ENCODE measurements at regions not wholly inside any gene's neighbourhood (a gene's known extent, or its start where the extent isn't known, plus 50 kb on each side); places are given as distances from the start of the nearest gene placed in this dataset.

DNA sequence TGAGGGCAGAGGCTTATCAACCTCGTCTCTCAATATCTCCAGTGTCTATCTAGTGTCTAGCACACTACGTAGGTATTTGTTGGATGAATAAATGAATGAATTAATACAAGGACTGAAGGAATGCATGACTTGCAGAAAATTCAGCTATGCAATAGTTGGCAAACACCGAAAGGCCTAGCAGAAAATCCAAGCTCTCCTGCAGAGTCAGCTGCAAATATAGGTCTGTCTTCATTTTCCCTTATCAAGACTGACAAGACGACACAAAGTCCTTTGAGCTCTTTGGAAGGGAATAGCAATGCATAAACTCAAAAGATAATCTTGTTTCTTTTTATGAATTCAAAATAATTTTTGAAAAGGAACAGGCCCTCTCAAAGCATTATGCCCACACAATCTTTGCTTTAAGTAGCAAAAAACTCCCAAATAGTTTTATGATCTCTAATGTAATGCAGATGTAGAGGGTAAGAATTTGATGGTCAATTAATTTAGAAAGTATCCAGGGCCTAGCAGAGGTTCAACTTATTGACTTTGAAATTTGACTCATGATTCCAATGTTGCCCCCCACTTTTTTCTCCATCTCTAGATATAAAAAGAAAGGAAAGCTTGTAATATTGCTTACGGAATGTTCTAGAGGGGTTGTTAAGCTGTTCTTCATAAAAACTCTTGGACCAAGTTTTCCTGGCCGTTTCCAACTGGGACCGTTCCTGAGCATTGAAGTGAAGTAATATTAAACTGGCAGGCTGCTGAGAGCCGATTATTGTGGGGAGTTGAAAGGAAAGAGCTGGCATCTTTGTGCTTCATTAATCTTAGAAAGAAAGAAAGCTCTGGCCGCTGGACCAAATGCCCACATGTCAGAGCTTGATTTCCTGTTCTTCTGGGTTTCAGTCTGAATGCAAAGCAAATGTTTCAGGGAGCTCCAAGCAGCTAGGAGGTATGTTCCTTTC, 227.3 kb downstream of the HS3ST3A1 start:
- TF ChIP-seq, protein P1, sequence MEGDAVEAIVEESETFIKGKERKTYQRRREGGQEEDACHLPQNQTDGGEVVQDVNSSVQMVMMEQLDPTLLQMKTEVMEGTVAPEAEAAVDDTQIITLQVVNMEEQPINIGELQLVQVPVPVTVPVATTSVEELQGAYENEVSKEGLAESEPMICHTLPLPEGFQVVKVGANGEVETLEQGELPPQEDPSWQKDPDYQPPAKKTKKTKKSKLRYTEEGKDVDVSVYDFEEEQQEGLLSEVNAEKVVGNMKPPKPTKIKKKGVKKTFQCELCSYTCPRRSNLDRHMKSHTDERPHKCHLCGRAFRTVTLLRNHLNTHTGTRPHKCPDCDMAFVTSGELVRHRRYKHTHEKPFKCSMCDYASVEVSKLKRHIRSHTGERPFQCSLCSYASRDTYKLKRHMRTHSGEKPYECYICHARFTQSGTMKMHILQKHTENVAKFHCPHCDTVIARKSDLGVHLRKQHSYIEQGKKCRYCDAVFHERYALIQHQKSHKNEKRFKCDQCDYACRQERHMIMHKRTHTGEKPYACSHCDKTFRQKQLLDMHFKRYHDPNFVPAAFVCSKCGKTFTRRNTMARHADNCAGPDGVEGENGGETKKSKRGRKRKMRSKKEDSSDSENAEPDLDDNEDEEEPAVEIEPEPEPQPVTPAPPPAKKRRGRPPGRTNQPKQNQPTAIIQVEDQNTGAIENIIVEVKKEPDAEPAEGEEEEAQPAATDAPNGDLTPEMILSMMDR (IDR thresholded peaks at IDR 0.05; ENCODE audit: low read depth, low read length), result no peak
- DNase-seq (ENCODE audit: extremely low read depth, low read depth), result no peak

GRCh38 chr17:13372432-13372831, 229.3 kb downstream of the HS3ST3A1 start:
- no peak for DNase-seq (ENCODE audit: extremely low read depth, low read depth)
- TF ChIP-seq, protein P1 (IDR thresholded peaks at IDR 0.05; ENCODE audit: low read depth, low read length), result no peak

GRCh38 chr17:13367154-13367553, 234.6 kb downstream of the HS3ST3A1 start:
- TF ChIP-seq, protein P1 (IDR thresholded peaks at IDR 0.05; ENCODE audit: low read depth, low read length), result no peak
- no peak for DNase-seq (ENCODE audit: extremely low read depth, low read depth)

DNA sequence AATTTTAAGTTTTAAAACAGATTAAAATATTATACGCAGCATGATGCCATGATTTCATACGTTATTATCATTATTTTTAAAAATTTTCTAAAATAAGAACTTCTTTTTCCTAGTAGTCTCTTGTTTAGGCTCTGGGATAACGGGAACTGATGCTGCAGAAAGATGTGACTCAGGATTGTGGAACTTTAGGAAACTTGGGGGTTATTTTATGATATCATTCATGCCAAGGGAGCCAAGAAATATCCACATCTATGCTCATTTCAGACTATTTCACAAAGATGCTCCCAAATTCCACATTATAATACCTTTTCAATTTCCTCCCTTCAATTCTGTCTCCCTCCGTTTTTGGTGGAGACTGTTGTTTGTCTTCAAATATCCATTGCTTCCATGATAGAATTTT, 236.4 kb downstream of the HS3ST3A1 start:
- DNase-seq (ENCODE audit: extremely low read depth, low read depth), result no peak
- TF ChIP-seq, protein P1 (IDR thresholded peaks at IDR 0.05; ENCODE audit: low read depth, low read length), result no peak

GRCh38 chr17:13363771-13364170, 238.0 kb downstream of the HS3ST3A1 start:
- TF ChIP-seq, protein P1 (IDR thresholded peaks at IDR 0.05; ENCODE audit: low read depth, low read length), result no peak

DNA sequence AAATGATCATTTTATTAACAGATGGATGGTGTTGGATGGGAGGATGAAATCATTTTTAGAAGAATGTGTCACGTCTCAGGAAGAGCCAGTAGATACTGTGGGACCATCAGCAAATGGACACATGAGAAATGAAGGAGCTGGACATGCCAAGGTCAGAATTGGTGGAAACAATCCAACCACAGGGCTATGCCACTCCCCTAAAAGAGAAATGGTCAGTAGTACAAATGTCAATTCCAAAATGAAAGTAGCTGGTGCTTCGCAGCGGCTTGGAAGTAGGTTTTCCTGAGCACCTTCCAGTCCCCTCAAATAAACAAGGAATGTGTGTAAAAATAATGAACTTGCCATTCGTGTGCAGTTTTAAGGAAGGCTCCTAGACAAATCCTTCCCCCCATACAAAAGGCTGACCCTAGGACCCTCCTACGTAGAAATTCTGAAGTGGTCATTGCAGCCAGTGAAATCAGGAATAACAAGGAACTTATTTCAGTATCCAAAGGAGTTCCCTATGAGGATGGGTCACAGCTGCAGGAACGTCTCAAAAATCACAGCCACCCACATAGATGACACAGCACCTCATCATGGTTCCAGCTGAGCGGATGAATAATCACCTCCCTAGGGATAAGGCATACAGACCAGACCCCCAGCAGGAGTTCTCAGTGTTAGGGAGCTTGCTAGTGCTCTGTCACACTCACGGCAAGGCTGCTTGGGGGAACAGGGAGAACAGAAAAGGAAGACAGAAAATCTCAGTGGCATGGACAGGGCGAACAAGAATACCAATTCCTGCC, 239.2 kb downstream of the HS3ST3A1 start:
- DNase-seq (ENCODE audit: extremely low read depth, low read depth), result no peak
- TF ChIP-seq, protein P1 (IDR thresholded peaks at IDR 0.05; ENCODE audit: low read depth, low read length), result no peak

More at GRCh38 chr17:13363771-13364170, 238.0 kb downstream of the HS3ST3A1 start:
- no peak for DNase-seq (ENCODE audit: extremely low read depth, low read depth)

GRCh38 chr17:13359774-13360173, 242.0 kb downstream of the HS3ST3A1 start:
- DNase-seq (ENCODE audit: extremely low read depth, low read depth), result no peak
- TF ChIP-seq, protein P1 (IDR thresholded peaks at IDR 0.05; ENCODE audit: low read depth, low read length), result no peak
